CD4-positive, alpha-beta memory T cell (primary cell): ENCODE measurements at regions not wholly inside any gene's neighbourhood (a gene's known extent, or its start where the extent isn't known, plus 50 kb on each side); places are given as distances from the start of the nearest gene placed in this dataset.

Experiments used
- CTCF ChIA-PET: fragments of 350-600 bp; sonication (Branson Sonifier 250); formaldehyde crosslinking; loops from one replicate; lab custom pipeline; 2021; ENCODE audit warnings: inconsistent platforms; ENCODE audit not compliant: partially characterized antibody; lab: Charles Lee
- POLR2A ChIA-PET: fragments of 350-600 bp; sonication (Branson Sonifier 250); formaldehyde crosslinking; loops from one replicate; lab custom pipeline; 2021; ENCODE audit not compliant: partially characterized antibody; lab: Charles Lee
- DNase-seq, 5 donors: peaks; one replicate each; pipeline versions ENCODE4 v3.0.0 to v3.0.0-alpha.2; 2020 to 2022; ENCODE audit warnings: mixed read lengths in 1 of 5
- H3K27ac ChIP-seq: one replicate; pipeline ENCODE4 v1.7.0; 2013; ENCODE audit warnings: low read depth, low read length
- H3K27me3 ChIP-seq: 2 replicates; pipeline ENCODE4 v1.7.0; 2013; ENCODE audit warnings: mild to moderate bottlenecking, low read length, moderate library complexity; ENCODE audit not compliant: insufficient read depth
- H3K36me3 ChIP-seq: 2 replicates; pipeline ENCODE4 v1.7.0; 2013; ENCODE audit warnings: mild to moderate bottlenecking, low read length, moderate library complexity; ENCODE audit not compliant: insufficient read depth
- H3K4me1 ChIP-seq: 2 replicates; pipeline ENCODE4 v1.7.0; 2013; ENCODE audit warnings: mild to moderate bottlenecking, low read length, moderate library complexity; ENCODE audit not compliant: insufficient read depth
- H3K4me3 ChIP-seq, 2 donors: one replicate each; pipeline ENCODE4 v1.7.0; 2013; ENCODE audit warnings: low read length in 2 of 2, mild to moderate bottlenecking in 1 of 2
- H3K9me3 ChIP-seq, 2 donors: one replicate each; pipeline ENCODE4 v1.7.0; 2013; ENCODE audit warnings: low read length in 2 of 2, control low read depth in 1 of 2; ENCODE audit not compliant: control insufficient read depth in 1 of 2
- H3K27ac Mint-ChIP-seq, 7 donors: one replicate each; pipeline ENCODE4 v1.8.0; 2020 to 2021; ENCODE audit warnings: mixed read lengths in 7 of 7, mild to moderate bottlenecking in 6 of 7, inconsistent platforms in 3 of 7, moderate library complexity in 3 of 7
- H3K27me3 Mint-ChIP-seq, 2 donors: one replicate each; pipeline ENCODE4 v1.8.0; 2020 to 2021; ENCODE audit warnings: mixed read lengths in 2 of 2
- H3K36me3 Mint-ChIP-seq, 2 donors: one replicate each; pipeline ENCODE4 v1.8.0; 2020 to 2021; ENCODE audit warnings: mixed read lengths in 2 of 2, inconsistent platforms in 1 of 2, mild to moderate bottlenecking in 1 of 2
- H3K4me1 Mint-ChIP-seq, 4 donors: one replicate each; pipeline ENCODE4 v1.8.0; 2020 to 2021; ENCODE audit warnings: mixed read lengths in 4 of 4, mild to moderate bottlenecking in 1 of 4
- H3K4me3 Mint-ChIP-seq, 8 donors: one replicate each; pipeline ENCODE4 v1.8.0; 2020 to 2021; ENCODE audit warnings: mixed read lengths in 8 of 8, mild to moderate bottlenecking in 7 of 8, moderate library complexity in 6 of 8, inconsistent platforms in 3 of 8
- H3K9me3 Mint-ChIP-seq, 8 donors: one replicate each; pipeline ENCODE4 v1.8.0; 2020 to 2021; ENCODE audit warnings: mixed read lengths in 8 of 8, mild to moderate bottlenecking in 5 of 8, inconsistent platforms in 3 of 8, moderate library complexity in 1 of 8
- intact Hi-C: fragments of 100-400 bp; cut with micrococcal nuclease; formaldehyde crosslinking; loops from one replicate; pipeline ENCODE4 v1.15.1; 2023

- Mint-ChIP-seq H3K27me3 (no peaks in the 10 kb centered on the region), H3K4me1 (peaks cover 0 to 5% (median under 1%) of the 10 kb centered on the region in 4 donors), H3K9me3 (peaks cover 8 to 26% (median 9%) of the 10 kb centered on the region in 8 donors), H3K27ac (no peak overlapping the region), H3K36me3 (no peaks in the 10 kb centered on the region), H3K4me3 (no peak overlapping the region)
- Histone ChIP-seq H3K4me3 (no peak overlapping the region), H3K36me3 (no peaks in the 10 kb centered on the region), H3K27ac (no peak overlapping the region), H3K9me3 (no peaks in the 10 kb centered on the region), H3K27me3 (no peaks in the 10 kb centered on the region), H3K4me1 (no peaks in the 10 kb centered on the region)
- intact Hi-C loops: no loop called here
- DNase-seq: no peak
- POLR2A ChIA-PET: no interaction called here
- CTCF ChIA-PET: no interaction called here
These were observed 174.3 kb upstream of the NUPR2 start for GRCh38 chr7:56290548-56290947.

GRCh38 chr7:56287429-56288138 lies 171.4 kb upstream of the NUPR2 start:
- H3K4me3 Mint-ChIP-seq: no peak overlapping the region
- no peaks in the 10 kb centered on the region for H3K9me3 ChIP-seq
- H3K27ac Mint-ChIP-seq: no peak overlapping the region
- H3K4me1 ChIP-seq: no peaks in the 10 kb centered on the region
- H3K27ac ChIP-seq: no peak overlapping the region
- H3K36me3 ChIP-seq: no peaks in the 10 kb centered on the region
- CTCF ChIA-PET: no interaction called here
- intact Hi-C loops: no loop called here
- no peak for DNase-seq
- H3K27me3 ChIP-seq: no peaks in the 10 kb centered on the region
- POLR2A ChIA-PET: no interaction called here
- no peaks in the 10 kb centered on the region for H3K36me3 Mint-ChIP-seq
- H3K27me3 Mint-ChIP-seq: no peaks in the 10 kb centered on the region
- H3K4me3 ChIP-seq: no peak overlapping the region
- H3K9me3 Mint-ChIP-seq: peaks cover 6 to 26% (median 13%) of the 10 kb centered on the region in 8 donors
- peaks cover 0 to 5% (median under 1%) of the 10 kb centered on the region in 4 donors for H3K4me1 Mint-ChIP-seq

GRCh38 chr7:56256108-56256507 lies 139.9 kb upstream of the NUPR2 start:
- Histone ChIP-seq H3K4me1 (no peaks in the 10 kb centered on the region), H3K4me3 (no peak overlapping the region), H3K9me3 (no peaks in the 10 kb centered on the region), H3K27ac (no peak overlapping the region), H3K27me3 (no peaks in the 10 kb centered on the region), H3K36me3 (no peaks in the 10 kb centered on the region)
- no peaks in the 10 kb centered on the region for H3K27me3 Mint-ChIP-seq
- no peaks in the 10 kb centered on the region for H3K36me3 Mint-ChIP-seq
- ChIA-PET POLR2A (no interaction called here), CTCF (no interaction called here)
- no peak for DNase-seq
- no peak overlapping the region for H3K4me3 Mint-ChIP-seq
- H3K9me3 Mint-ChIP-seq: peaks cover 3 to 23% (median 12%) of the 10 kb centered on the region in 8 donors
- H3K4me1 Mint-ChIP-seq: peaks cover 0 to 2% (median 0%) of the 10 kb centered on the region in 4 donors
- intact Hi-C loops: no loop called here
- H3K27ac Mint-ChIP-seq: no peak overlapping the region

- CTCF ChIA-PET: no interaction called here
- H3K36me3 ChIP-seq: no peaks in the 10 kb centered on the region
- no peaks in the 10 kb centered on the region for H3K9me3 ChIP-seq
- POLR2A ChIA-PET: no interaction called here
- no peaks in the 10 kb centered on the region for H3K27me3 Mint-ChIP-seq
- H3K4me1 Mint-ChIP-seq: peaks cover 0 to 2% (median 0%) of the 10 kb centered on the region in 4 donors
- no peak overlapping the region for H3K4me3 Mint-ChIP-seq
- H3K27ac ChIP-seq: no peak overlapping the region
- no peaks in the 10 kb centered on the region for H3K27me3 ChIP-seq
- H3K36me3 Mint-ChIP-seq: no peaks in the 10 kb centered on the region
- intact Hi-C loops: no loop called here
- no peak for DNase-seq
- no peaks in the 10 kb centered on the region for H3K4me1 ChIP-seq
- H3K27ac Mint-ChIP-seq: no peak overlapping the region
- peaks cover 5 to 27% (median 13%) of the 10 kb centered on the region in 8 donors for H3K9me3 Mint-ChIP-seq
- H3K4me3 ChIP-seq: no peak overlapping the region
These were observed 133.9 kb upstream of the NUPR2 start for GRCh38 chr7:56250135-56250534.

- no peaks in the 10 kb centered on the region for H3K4me1 ChIP-seq
- Mint-ChIP-seq H3K4me1 (no peaks in the 10 kb centered on the region), H3K36me3 (no peaks in the 10 kb centered on the region), H3K27me3 (peaks cover 3 to 4% of the 10 kb centered on the region in 2 donors), H3K4me3 (no peak overlapping the region), H3K9me3 (peaks cover 0 to 10% (median 4%) of the 10 kb centered on the region in 8 donors), H3K27ac (no peak overlapping the region)
- ChIA-PET CTCF (no interaction called here), POLR2A (no interaction called here)
- no peaks in the 10 kb centered on the region for H3K36me3 ChIP-seq
- H3K4me3 ChIP-seq: no peak overlapping the region
- no peaks in the 10 kb centered on the region for H3K9me3 ChIP-seq
- intact Hi-C loops: no loop called here
- H3K27me3 ChIP-seq: no peaks in the 10 kb centered on the region
- no peak overlapping the region for H3K27ac ChIP-seq
- DNase-seq: no peak
These were observed 113.4 kb upstream of the NUPR2 start for GRCh38 chr7:56229631-56230030.

GRCh38 chr7:56222866-56223265 lies 106.6 kb upstream of the NUPR2 start:
- Mint-ChIP-seq H3K27ac (no peak overlapping the region), H3K36me3 (no peaks in the 10 kb centered on the region), H3K27me3 (peaks cover 6 to 8% of the 10 kb centered on the region in 2 donors), H3K9me3 (peaks cover 0 to 12% (median 3%) of the 10 kb centered on the region in 8 donors), H3K4me1 (no peaks in the 10 kb centered on the region), H3K4me3 (no peak overlapping the region)
- intact Hi-C loops: no loop called here
- ChIA-PET POLR2A (no interaction called here), CTCF (no interaction called here)
- no peak overlapping the region for H3K27ac ChIP-seq
- H3K4me3 ChIP-seq: no peak overlapping the region
- no peaks in the 10 kb centered on the region for H3K36me3 ChIP-seq
- DNase-seq: no peak
- H3K27me3 ChIP-seq: no peaks in the 10 kb centered on the region
- H3K4me1 ChIP-seq: no peaks in the 10 kb centered on the region
- no peaks in the 10 kb centered on the region for H3K9me3 ChIP-seq

- no peak overlapping the region for H3K27ac Mint-ChIP-seq
- ChIA-PET POLR2A (no interaction called here), CTCF (no interaction called here)
- H3K4me1 Mint-ChIP-seq: no peaks in the 10 kb centered on the region
- Histone ChIP-seq H3K36me3 (no peaks in the 10 kb centered on the region), H3K27me3 (no peaks in the 10 kb centered on the region), H3K27ac (no peak overlapping the region), H3K4me3 (no peak overlapping the region), H3K4me1 (no peaks in the 10 kb centered on the region), H3K9me3 (no peaks in the 10 kb centered on the region)
- peaks cover 3 to 22% (median 13%) of the 10 kb centered on the region in 8 donors for H3K9me3 Mint-ChIP-seq
- H3K4me3 Mint-ChIP-seq: no peak overlapping the region
- DNase-seq: no peak
- intact Hi-C loops: no loop called here
- H3K36me3 Mint-ChIP-seq: peaks cover 0 to 5% of the 10 kb centered on the region in 2 donors
- peaks cover under 1 to 6% of the 10 kb centered on the region in 2 donors for H3K27me3 Mint-ChIP-seq
These were observed 102.8 kb upstream of the NUPR2 start for GRCh38 chr7:56219017-56219416.
